PC-9 (cell line): ENCODE measurements at regions not wholly inside any gene's neighbourhood (a gene's known extent, or its start where the extent isn't known, plus 50 kb on each side); places are given as distances from the start of the nearest gene placed in this dataset.

ENCODE experiments used
- CTCF ChIP-seq: fragments of 200-600 bp; sonication (generic); conservative IDR thresholded peaks from 2 replicates; pipeline ENCODE4 v1.6.1; 2017; ENCODE audit warnings: mixed run types, antibody characterized with exemption, mild to moderate bottlenecking, moderate library complexity
- EZH2 ChIP-seq: fragments of 200-600 bp; sonication (generic); IDR thresholded peaks from 2 replicates; pipeline ENCODE4 v1.8.0; 2017; ENCODE audit warnings: antibody characterized with exemption, low read depth

- TF ChIP-seq CTCF (no peak), EZH2 (no peak)
Measured at GRCh38 chr11:13907678-13908077, 54.8 kb upstream of the SPON1 start.
